HG03103 (cell line): ENCODE measurements at regions not wholly inside any gene's neighbourhood (a gene's known extent, or its start where the extent isn't known, plus 50 kb on each side); places are given as distances from the start of the nearest gene placed in this dataset.
"Not testable (repeated sequence)": the region's sequence is repeated elsewhere in the genome, so short reads cannot be mapped to it uniquely, and the experiment has no call there.

ENCODE experiments used
- ATAC-seq: cut with Tn5 transposase; IDR thresholded peaks from one replicate; pipeline ENCODE4 v1.9.1; 2021; ENCODE audit warnings: low read depth; ENCODE audit not compliant: unreplicated experiment

DNA sequence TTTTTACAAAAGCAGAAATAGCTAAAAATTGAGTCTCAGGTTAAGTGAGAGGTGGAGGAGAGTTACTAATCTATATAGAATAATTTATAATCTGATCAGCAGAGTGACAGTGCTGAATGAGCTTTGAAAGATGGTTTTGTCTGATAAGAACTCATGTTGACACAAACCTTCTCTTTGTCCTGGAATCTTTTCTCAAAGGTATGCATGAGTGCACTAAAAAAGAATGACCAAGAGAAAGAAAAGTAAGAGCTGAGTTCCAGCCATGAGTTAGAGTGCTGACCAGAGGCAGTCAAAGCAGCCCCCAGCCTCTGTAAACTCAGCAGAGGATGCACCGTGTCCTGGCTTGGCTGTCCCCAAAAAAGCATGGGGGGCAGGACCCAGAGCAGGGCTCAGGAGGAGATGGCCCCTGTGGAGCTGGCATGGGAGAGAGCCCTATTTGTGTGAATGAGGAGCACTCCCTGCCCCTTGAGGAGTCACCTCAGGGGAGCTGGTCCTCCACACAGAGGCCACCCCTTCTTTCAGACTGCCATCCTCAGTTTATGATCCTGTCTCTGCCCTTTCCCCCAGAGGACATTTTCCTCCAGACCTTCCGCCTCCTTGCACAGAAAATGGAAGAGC is 129.8 kb downstream of the SEC23A start:
- ATAC-seq = no peak

DNA sequence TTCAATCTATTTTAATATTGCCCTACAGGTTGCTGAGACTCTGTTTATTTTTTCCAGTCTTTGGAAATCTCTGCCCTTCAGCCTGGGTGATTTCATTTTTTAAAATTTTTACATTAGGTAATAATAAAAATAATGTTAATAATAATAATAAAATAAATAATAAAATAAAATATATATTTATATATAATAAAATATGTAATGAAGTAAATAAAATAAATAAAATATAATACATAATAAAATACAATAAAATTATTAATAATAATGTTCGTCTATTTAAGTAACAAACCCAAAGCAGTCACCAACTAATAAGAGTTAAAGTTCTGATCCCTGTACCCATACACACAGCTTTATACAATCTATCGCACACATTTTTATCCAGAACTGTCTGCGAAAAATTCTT is 130.5 kb downstream of the SEC23A start:
- no peak for ATAC-seq

DNA sequence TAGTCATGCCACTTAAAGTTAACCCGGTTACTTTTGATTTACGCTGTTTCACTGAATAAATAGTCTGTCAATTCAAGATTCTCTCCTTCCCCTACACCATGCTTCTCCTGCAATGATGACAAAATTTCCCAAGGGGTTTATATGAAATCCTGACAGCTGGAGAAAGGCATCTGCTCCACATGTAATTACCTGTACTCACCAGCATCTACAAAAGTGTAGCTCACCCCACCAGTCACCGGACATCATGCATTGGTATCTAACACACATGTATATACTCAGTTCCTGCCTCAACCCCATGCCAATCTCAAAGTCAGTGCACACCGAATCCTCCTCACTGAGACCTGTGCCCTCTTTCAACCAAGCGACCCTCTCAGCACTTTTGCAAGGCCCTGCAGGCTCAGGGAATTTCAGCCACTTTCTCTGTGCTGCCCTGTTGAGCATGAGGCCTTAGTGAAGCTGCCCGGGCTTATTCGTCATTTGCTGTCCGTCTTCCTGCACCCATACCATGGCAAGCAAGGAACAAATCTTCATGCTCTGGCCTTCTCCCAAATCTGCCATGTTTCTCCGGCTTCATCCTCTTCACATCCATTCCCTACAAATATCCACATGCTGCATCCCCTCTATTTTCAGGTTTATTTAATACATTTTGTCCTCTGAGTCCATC is 131.6 kb downstream of the SEC23A start:
- ATAC-seq = no peak

DNA sequence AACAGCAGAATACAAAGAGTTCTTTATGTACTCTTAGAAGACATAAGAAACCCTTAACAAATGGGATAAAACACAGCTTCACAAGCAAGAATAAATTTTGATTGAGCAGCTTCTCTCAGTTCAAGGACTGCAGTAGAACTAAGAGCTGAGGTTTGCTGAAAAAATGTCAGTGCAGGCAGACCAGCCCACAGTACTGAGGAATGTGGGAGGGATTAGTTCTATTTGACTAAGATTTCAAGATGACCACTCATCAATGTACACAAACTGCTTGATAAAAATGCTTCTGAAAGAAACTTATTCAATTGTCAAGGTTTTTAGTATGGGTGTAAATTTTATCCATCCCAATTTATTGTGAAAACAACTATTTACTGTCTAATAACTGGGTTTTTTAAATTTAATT is 138.4 kb downstream of the SEC23A start:
- ATAC-seq = no peak

DNA sequence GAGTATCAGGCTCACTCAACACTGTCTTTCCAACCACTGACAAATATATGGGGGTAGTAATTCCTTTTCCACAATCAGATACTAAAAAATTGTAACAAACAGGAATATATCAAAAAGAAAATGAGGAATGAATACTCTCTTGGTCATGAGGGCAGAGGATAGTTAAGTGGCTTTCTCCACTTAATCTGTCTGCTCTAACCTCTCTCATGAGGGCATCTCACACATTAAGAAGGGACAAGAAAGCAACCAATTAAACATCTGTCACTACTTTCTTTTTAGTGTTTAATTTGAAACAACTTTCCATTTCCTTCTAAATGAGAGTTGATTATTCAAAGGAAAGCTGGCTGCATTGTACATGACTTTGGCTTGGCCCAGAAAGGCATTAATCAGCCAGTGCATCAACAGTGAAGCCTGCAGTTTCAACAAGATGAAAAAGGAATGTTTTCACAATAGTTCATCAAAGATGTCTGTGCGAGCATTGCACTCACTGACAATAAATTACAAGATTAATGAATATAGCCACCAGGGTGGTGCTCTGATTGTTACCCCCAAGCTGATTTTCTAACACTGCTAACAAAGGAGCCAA is 142.0 kb downstream of the SEC23A start:
- ATAC-seq = no peak

DNA sequence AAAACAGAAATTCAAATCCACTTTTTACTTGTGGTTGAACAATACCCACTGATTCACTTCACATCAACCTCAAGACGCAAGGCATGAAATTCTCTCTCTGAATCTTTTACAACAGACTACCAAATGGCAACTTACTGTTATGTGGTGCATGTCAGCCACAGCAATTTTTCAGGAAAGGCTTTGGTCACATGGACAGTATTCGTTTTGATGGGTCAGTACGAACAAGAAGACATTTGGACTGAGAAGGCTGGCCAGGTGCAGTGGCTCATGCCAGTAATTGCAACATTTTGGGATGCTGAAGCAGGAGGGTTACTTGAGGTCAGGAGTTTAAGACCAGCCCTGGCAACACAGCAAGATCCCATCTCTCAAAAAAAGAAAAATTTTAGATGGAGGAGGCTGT is 144.0 kb downstream of the SEC23A start:
- no peak for ATAC-seq

DNA sequence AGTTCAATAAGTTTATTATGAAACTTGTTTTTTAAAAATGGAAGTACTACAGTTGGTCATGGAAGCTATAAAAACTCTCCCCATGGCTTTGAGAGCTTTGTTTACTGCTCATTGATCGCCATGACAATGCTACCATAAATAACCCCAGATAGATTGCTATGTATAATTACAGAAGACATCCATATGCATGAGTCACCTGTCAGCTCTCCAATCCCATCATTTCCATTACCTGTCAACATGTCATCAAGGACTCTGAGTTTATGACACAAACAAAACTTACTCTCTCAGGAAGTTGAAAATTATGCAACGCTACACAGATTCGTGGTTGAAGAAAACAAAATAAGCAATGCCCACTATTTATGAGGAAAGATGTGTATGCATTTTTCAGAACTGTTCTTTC is 144.4 kb downstream of the SEC23A start:
- no peak for ATAC-seq

DNA sequence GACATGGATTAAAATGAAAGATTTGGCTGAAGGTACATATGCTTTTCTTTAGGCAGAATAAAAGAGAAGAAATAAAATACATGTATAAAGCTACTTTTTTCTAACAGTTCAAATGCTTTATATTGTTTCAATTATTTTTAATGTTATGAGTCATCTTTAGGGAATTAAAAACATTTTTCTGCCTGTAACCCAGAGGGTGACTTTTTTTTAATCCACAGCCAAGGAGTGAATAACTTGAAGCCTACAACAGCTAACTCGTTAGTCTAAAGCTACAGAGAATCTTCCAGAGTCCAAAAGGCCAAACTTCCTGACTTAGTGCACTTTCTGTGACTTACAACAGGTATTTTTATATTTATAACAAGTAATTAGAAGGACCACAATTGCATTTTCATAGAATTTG is 151.6 kb downstream of the SEC23A start:
- no peak for ATAC-seq

DNA sequence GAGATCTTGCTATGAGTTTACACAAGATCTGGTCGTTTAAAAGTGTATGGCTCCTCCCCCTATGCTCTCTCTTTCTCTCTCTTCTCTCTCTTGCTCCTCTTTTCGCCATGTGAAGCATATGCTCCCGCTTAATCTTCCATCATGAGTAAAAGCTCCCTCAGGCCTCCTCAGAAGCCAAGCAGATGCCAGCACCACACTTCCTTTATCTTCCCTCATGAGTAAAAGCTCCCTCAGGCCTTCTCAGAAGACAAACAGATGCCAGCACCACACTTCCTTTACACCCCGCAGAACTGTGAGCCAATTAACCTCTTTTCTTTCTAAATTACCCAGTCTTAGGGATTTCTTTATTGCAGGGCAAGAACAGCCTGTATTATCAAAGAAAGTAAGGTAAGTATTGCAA is 152.4 kb downstream of the SEC23A start:
- no peak for ATAC-seq

DNA sequence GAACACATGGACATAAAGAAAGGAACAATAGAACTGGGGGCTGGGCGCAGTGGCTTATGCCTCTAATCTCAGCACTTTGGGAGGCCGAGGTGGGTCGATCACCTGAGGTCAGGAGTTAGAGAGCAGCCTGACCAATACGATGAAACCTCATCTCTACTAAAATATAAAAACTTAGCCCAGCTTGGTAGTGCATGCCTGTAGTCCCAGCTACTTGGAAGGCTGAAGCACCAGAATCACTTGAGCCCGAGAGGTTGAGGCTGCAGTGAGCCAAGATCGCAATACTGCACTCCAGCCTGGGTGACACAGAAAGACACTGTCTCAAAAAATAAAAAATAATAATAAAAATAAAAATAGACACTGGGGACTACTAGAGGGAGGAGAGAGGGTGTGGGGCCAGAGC is 154.5 kb downstream of the SEC23A start:
- no peak for ATAC-seq

DNA sequence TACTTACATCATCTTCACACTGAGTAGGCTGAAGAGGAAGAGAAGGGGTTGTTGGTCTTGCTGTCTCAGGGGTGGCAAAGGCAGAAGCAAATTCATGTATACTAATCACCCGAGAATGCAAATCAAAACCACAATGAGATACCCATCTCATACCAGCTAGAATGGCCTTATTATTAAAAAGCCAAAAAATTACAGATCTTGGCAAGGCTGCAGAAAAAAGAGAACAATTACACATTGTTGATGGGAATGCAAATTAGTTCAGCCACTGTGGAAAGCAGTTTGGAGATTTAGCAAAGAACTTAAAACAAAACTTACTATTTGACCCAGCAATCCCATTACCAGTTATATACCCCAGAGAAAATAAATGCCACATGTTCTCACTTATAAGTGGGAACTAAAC is 154.9 kb downstream of the SEC23A start:
- no peak for ATAC-seq

DNA sequence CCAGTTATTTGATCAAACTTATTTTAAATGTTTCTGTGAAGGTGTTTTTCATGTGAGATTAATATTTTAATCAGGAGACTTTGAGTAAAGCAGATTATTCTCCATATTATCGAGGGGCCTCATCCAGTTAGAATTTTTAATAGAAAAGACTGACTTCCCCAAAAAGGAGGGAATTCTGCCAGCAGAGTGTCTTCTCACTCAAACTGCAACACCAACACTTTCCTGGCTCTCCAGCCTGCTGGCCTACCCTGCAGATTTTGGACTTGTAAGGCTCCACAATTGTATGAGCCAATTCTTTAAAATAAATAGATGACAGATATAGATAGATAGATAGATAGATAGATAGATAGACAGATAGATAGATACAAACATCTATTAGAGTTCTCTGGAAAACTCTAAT is 155.7 kb downstream of the SEC23A start:
- no peak for ATAC-seq

DNA sequence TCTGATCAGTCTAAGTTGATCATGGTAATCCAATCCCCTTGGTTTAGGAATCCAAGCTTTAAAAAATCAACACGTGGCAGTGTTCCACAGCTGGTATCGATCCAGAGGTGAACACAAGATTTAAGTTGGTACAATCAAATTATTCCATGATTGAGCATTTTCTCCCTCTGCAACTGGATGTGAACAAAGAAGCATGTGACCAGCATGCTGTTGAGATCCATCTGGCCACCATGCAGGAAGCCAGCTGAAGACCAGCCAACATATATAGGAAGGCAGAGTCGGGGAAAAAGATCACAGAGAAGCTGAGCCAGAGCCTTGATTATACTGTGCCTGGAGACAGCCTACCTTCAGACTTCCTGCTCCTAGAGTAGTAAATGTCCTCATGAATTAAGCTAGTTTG is 158.3 kb downstream of the SEC23A start:
- ATAC-seq = no peak

DNA sequence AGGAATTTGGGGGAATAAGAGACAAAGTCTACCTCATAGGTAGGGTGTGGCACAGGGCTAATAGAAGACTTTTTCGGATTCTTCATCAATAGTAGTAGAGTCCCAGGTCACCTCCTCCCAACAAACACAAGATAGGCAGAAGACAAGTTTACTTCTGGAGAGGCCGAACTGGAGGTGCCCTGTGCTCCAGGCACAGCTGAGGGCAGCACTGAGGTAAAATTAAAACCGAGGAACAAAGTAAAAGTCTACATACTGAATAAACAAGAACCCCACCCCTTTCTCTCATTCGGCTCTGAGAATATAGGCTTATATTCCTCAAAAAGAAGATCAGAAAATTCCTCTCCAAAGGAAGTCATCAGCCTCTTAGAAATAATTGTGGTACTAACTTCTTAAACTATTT is 161.5 kb downstream of the SEC23A start:
- ATAC-seq = no peak

DNA sequence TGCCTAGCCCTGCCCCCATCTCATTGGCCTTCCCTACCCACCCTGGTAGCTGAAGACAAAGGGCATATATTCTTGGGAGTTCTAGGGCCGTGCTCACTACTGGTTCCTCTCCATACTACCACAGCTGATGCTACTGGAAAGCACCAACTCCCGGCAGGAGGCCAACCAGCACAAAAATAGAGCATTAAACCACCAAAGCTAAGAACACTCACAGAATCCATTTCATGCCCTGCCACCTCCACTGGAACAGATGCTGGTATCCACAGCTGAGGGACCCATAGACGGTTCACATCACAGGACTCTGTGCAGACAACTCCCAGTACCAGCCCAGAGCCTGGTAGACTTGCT is 170.4 kb downstream of the SEC23A start:
- ATAC-seq = not testable (repeated sequence)

DNA sequence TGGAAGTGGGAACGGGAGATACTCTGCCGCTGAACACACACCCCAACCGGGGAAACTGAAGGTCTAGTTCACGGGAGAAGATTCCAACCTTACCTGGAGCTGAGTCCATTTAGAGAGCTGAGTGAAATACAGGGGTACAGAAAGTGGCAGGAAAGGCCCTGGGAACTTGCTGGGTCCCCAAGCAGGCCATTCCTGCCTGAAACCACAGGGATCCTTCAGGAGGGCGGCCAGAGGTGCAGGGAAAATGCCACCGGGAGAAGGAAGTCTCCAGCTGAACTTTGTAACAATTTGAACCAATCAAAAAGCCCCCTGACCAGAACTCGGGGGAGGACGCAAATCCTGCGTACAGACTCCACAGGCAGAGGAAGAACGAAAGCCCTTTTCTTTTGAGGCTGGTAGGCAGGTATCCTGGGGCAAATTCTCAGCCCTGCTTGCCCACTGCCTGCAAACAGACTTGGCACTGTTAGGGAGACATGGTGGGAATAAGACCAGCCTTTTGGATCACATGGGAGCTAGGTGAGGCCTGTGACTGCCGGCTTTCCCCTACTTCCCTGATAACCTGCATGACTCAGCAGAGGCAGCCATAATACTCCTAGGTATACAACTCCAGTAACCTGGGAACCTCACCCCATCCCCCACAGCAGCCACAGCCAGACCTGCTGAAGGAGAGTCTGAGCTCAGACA is 170.9 kb downstream of the SEC23A start:
- no peak for ATAC-seq

DNA sequence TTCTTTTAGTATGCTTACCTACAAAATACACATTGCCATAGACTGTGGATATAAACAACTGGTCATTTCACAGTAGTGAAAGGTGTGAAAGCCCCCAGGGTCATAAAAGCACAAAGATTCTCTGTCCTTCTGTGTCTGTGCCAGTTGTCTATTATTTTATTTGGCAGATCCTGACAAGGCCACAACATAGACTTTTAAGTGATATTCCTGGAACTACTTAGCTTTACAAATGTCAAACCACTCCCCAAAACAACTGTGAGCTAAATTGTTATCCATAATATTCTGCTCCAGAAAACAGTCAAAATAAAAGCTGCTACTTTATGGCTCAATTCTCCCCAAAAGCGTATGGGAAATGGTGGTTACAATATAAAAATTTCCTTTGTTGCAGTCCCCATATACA is 172.1 kb downstream of the SEC23A start:
- ATAC-seq = no peak

DNA sequence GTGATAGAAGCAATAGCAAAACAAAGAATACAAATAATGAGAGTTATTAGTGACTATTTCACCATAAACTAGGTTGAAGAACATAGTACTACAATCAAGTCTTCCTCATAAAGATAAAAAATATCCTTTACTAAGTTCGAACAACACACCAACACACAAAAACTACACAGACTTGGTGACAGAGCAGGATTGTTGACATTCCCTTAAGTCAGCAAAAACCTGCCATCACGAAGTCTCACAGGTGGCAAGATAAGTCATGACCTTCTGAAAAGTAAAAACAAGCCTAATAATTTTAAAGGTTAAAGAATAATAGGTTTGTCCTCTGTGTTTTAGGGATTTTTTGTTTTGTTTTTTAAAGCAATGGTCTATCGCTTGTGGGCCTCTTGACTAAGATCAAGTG is 173.0 kb downstream of the SEC23A start:
- ATAC-seq = no peak

DNA sequence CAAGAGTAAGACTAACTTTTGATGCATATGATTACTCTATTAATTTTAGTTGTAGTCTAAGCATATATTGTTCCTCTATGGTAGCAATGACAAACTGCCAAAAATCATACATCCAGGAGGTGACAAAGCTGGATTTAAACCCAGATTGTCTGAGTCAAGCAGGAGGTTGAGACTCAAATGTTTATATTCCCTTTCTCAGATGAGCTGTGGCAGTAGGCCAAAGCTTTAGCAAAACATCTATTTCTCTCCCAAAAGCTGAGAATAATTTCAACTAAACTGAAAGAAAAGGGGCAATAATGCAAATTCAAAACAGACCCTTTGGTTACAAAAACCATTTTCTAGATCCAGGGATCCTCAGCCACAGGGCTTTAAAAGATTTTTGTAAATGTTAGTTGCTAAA is 173.6 kb downstream of the SEC23A start:
- no peak for ATAC-seq

DNA sequence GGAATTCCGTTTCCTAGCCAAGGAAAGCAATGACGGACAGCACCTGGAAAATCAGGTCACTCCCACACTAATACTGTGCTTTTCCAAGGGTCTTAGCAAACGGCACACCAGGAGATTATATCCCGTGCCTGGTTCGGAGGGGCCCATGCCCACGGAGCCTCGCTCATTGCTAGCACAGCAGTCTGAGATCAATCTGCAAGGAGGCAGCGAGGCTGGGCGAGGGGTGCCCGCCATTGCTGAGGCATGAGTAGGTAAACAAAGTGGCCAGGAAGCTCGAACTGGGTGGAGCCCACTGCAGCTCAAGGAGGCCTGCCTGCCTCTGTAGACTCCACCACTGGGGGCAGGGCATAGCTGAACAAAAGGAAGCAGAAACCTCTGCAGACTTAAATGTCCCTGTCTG is 181.1 kb downstream of the SEC23A start:
- not testable (repeated sequence) for ATAC-seq

DNA sequence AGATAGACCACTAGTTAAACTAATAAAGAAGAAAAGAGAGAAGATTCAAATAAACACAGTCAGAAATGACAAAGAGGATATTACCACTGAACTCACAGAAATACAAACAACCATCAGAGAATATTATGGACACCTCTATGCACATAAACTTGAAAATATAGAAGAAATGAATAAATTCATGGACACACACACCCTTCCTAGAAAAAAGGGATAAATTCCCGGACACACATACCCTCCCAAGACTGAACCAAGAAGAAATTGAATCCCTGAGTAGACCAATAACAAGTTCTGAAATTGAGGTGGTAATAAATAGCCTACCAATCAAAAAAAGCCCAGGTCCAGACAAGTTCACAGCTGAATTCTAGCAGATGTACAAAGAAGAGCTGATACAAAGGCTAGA is 187.9 kb downstream of the SEC23A start:
- no peak for ATAC-seq

DNA sequence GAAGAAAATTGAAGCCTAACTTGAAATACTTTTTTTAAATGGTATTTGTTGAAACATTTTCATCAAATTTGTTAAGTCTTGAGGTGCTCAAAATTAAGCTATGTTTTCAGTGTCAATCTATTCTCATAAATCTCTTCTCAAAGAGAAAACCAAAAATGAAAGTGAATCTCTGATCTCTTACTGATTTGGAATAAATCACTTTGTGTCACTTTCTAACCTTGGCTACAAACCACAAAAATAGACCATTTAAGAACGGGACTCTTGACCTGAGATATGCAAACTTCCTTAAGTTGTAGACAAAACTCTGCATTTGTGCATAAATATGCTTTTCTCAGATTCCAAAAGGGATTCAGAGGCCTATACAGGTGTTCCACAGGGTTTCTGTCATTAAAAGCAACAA is 192.9 kb downstream of the SEC23A start:
- peak; percentile 75 for ATAC-seq
